HG03460 (cell line): ENCODE measurements at regions not wholly inside any gene's neighbourhood (a gene's known extent, or its start where the extent isn't known, plus 50 kb on each side); places are given as distances from the start of the nearest gene placed in this dataset.
"Not testable (repeated sequence)": the region's sequence is repeated elsewhere in the genome, so short reads cannot be mapped to it uniquely, and the experiment has no call there.

Experiments
- ATAC-seq: cut with Tn5 transposase; IDR thresholded peaks from one replicate; pipeline ENCODE4 v1.9.1; 2021; ENCODE audit not compliant: unreplicated experiment

DNA sequence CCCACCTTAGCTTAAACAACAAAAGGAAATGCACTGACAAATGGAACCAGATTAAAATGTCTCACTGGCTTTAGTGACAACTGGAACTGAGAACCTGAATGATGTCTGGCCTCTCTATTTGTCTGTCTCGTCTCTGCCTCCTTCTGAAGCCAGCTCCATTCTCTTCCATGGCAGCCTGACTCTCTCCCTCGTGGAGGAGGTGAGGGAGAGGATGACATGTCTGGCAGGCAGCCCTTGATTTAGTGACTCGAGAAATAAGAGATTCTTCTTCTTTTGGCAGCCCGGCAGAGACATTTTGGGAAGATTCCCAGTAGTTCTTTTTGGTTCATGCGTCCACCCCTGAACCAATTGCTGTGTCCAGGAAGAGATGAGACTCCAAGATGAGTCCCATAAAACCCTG, 131.7 kb downstream of the KLF5 start:
- ATAC-seq, result no peak

DNA sequence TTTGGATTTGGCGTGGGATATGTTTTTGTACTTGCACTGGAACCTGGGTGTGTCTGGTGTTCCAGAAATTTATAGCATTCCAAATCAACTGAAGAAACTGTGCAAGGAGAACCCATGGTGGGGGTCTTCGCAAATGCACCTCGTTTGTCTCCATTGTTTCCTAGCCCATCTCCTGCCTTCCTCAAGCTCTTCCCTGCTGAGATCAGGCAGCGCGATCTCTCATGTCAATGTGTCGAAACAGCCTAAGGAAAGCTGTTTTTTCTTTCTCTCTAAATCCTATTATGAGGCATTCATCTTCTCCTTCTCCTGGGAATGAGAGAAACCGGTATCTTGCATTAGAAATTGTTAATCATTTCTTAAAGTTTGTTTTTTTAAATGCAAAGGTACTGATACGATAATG, 131.0 kb downstream of the KLF5 start:
- no peak for ATAC-seq

DNA sequence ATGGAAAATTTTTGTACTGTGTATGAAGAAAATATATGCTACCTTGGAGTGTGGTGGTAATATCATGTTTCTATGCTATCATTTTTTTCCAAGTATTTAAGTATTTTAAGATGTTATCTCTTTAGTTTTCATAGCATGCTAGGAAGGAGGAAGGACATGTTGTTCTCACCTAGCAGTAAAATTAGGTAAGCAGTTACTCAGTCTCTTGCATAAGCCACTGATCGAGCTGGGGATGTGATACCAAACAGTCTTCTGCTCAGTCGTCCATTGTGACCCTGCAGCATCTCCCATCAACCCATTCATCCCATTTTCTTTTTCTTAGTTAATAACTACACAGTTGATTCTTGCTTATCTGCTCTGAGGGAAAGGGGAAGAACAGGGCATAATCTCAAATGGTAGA, 130.6 kb downstream of the KLF5 start:
- ATAC-seq, result no peak

DNA sequence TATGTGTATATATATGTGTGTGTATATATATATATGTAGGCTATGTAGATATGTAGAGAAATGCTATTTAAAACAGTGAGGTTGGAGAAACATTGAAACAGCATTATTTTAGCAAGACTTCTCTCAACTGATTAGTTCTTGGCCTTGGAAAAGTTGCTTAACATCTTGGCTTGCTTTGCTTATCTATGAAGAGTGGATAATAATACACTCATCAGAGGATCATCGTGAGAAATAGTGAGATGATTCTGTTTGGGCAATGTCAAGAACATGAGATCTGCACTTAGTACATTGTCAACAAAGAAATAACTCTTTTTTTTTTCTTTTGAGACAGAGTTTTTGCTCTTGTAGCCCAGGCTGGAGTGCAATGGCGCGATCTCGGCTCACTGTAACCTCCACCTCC, 128.3 kb downstream of the KLF5 start:
- ATAC-seq, result no peak

DNA sequence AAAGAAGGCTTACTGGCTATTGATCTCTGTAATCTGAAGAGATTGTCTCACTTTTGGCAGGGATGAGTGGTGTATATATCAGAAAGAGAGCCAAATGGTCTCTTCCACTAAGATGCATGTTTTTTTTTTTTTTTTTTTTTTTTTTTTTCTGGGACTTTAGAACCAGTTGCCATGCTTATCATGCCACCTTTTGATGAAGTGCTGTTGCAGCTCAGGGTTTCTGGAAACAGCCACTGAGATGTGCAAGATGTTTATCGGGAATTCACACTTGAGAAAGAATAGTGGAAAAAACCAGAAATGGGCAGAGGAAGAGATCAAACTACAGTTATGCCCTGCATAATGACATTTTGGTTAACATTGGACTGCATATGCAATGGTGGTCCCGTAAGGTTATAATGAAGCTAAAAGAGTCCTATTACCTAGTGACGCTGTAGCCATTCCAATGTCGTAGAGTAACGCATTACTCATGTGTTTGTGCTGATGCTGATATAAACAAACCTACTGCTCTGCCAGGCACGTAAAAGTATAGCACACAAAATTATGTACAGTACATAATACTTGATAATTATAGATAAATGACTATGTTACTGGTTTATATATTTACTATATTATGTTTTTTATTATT, 121.0 kb downstream of the KLF5 start:
- no peak for ATAC-seq

DNA sequence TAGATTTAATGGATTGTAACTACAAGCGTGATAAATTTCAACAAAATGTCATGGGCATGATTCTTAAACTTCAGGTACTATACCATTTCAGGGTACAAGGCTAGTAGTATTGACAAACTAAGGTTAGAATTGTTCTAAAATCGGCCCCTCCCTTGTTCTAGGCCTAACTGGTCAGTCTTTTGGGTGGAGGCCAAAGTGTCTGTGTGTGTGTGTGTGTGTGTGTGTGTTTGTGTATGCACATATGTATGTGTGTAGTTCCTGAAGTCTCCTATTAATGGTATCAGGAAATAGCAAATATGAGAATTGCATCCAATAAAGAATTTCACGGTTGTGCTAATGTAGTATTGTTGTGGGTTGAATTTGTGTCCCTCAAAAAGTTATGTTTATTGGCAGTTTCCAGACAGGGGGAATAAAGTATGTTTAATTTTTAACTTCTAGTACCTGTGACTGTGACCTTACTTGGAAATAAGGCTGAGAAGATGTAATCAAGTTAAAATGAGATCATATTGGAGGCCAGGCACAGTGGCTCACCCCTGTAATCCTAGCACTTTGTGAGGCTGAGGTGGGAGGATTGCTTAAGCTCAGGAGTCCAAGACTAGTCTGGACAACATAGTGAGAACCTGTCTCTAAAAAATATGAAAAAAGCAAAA, 119.2 kb downstream of the KLF5 start:
- ATAC-seq, result no peak

DNA sequence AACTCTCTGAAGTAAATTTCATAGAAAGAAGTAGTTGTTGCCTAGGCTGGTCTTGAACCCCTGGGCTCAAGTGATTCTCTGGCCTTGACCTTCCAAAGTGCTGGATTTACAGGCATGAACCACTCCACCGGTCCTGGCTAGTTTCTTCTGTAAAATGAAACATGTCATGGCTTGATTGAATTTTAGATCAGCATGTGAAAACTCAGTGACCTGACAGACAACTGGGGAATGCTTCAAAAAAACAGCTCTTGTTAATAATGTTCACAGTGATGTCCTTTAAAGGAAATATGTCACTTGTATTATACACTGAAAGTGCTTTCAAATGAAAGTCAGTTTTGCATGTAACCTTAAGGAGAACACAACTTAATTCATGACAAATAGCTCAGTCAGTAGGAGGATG, 118.2 kb downstream of the KLF5 start:
- ATAC-seq, result no peak

DNA sequence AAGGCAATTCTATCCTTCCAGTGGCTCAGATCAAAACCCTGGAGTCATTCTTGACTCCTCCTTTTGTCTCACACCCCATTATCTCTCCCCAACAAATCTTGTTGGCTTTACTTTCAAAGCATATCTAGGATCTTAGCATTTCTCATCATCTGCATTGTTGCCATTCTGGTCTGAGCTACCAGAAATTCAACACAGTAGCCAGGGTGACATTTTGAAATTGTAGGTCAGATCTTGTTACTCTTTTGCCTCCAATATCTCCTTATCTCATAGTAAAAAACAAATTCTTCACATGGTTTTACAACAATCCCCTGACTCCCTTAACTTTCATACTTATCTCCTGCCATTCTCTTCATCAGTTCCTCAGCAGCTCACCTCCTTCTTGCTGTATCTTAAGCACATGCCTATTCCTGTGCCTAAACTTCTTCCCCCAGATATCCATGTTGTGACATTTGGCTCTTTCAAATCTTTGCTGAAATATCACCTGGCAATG, 115.8 kb downstream of the KLF5 start:
- no peak for ATAC-seq

DNA sequence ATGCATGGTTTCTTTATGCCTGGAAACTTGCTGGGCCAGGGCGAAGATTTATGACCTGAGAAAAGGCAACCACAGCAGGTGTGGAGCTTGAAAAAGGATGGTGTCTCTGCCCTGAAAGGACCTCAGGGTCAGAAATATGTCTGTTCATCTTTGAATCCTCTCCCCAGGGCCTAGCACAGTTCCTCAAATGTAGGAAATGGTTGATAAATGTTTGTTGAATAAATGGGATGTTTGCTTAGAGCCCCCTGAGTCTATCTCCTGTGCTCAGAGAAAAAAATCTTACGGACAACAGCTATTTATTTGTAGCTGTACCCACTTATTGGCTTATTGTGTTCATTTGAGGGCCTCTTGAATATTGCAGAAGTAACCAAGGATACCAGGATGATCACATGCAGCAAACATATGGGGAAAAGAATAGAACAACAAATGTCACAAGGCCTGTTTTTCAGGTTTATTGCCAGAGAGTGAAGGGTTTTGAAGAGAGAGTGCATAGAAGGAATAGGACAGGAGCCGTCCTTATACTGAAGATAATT, 114.5 kb downstream of the KLF5 start:
- ATAC-seq, result no peak

DNA sequence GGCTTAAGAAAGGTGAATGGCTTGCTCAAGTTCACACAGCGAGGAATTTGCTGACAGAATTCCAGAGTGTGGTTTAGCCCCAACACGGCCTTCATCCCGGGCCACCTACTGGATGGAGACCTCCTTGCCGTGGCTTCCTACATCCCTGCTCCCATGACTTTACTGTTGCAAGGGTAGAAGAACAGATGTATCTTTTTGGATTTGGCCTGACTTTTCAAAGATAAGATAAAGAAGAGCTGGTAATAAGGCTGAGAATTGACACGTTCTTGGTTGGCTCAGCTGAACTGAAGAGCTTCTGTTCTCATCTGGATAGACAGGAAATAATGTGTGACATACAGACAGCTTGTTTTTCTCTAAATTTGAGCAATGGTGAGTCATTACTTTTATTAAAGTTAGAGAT, 113.1 kb downstream of the KLF5 start:
- ATAC-seq, result no peak

DNA sequence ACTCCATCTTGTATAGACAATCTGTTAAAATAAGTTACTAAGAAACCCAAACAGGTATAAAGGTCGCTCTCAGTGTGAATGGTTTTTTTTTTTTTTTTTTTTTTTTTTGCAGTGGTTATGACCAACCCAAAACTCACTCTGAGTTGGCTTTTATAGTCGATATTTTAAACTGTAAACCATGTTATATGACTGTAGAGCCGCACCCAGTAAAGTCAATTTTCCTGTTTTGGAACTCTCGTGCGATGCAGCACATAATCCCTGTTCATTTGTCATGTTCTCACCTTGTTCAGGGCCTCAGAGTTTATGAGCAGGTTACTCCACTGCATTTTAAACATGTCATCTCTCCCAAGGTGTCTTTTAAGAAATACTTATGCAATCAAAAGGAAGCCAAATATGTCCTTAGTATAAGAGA, 112.5 kb downstream of the KLF5 start:
- no peak for ATAC-seq

DNA sequence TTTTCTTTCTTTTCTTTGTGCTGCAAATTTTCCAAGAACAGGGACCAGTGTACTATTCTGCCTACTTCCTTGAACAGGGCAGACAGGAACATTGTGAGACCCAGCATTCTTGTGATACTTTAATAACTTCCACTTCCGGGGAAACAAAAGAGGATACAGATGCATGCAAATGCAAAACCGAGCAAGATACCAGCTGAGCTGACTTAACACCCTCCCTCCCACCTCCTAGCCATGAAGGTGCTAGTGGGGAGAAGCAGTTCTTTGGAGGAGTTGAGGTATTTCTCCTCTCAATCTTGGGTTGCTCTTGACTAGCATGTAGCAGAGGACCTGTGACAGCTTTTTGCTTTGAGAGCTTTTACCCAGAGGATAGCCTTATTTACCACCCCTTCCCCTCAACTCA, 111.2 kb downstream of the KLF5 start:
- no peak for ATAC-seq

DNA sequence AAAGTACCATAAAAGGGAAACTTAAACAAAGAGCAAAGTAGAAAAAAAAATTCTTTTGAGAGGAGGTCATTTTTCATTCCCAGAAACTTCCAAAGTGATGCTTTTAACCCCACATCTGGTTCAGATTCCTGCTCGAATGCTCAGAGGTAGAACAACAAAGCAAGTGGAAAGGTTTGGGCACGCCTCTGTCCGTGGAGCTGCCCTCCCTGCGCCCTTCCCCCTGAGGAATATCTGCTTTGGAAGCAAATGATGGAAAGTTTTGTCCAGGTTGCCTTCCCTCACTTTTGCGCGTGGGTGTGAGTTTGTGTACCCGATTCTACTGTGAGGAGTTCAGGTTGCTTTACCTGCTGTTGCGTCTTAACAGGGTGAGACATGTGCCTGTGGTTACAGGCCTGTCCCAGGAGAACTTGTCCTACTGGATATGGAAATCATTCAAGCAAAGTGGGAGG, 110.2 kb downstream of the KLF5 start:
- no peak for ATAC-seq

DNA sequence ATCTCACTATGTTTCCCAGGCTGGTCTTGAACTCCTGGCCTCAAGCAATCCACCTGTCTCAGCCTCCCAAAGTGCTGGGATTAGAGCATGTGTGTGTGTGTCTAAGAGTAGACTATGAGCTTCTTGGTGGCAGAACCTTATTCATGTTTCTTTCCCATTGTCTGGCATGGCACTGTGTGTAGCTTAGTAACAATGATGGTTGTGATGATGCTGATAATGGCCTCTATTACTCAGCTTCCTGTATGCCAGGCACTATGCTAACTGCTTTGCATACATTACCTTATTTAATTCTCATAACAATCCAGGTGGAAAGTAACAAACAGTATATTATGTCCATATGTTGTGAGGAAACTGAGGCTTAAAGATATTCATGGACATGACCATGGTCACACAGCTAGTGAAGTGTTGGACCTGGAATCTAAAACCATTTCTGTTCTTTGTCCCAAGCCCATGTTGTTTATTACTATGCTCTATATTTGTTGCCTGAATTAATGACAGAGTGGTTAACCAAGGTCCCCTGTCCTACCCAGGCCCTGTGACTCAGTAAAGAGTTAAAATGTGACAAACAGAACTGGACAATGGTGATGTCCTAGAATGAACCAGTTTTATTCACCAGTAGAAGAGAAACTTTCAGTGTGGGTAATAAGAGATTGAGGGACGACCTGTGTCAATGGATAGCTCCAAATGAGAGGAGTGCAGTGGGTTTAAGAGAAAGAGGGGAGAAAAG, 109.6 kb downstream of the KLF5 start:
- ATAC-seq, result no peak

DNA sequence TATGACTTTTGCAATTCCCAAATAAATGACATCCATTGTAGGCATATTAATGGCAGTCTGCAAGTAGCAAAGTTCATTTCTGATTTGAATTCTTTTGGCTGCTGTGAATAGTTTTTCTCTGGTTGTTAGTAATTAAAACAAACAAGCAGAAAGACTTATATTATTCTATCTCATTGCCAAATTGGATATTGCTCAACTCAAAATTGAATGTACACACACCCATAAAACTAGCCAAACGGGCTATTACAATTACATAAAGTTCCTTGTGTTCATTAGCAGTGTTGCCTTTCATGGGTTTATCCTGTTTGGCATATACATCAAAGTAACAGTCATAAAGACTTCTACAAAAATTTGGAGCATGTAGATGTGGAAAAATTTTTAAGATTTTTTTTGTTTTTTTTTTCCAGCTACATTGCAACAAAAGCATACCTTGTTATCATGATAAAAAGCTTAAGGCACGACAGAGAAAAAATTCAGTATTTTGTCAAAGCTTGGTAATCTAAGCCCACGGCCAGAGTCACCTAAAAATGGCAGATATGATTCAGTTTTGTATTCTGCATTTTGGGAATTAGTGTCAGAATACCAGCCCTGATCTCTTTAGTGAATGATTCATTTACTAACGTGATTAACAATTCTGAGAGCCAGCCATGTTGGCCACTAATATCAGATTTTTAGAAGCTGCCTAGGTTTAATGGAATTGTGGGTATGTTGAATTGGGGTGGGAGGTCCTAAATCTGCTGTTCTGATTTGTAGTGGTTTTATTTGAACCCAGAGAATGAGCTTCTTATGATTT, 108.4 kb downstream of the KLF5 start:
- no peak for ATAC-seq

DNA sequence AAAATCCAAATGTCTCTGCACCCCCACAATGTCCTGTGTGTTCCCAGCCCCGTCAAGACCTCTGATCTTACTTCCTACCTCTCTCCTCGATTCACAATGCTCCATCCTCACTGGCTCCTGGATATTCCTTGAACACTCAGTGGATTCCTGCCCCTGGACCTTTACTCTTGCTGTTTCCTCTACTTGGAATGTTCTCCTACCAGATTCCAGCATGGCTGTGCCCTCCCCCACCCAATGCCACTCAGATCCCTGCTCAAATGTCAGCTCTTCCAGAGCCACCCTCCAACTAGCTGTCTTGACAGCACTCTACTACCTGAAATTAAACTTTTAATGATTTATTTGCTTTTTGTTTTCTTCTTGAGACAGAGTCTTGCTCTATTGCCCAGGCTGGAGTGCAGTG, 107.4 kb downstream of the KLF5 start:
- no peak for ATAC-seq

DNA sequence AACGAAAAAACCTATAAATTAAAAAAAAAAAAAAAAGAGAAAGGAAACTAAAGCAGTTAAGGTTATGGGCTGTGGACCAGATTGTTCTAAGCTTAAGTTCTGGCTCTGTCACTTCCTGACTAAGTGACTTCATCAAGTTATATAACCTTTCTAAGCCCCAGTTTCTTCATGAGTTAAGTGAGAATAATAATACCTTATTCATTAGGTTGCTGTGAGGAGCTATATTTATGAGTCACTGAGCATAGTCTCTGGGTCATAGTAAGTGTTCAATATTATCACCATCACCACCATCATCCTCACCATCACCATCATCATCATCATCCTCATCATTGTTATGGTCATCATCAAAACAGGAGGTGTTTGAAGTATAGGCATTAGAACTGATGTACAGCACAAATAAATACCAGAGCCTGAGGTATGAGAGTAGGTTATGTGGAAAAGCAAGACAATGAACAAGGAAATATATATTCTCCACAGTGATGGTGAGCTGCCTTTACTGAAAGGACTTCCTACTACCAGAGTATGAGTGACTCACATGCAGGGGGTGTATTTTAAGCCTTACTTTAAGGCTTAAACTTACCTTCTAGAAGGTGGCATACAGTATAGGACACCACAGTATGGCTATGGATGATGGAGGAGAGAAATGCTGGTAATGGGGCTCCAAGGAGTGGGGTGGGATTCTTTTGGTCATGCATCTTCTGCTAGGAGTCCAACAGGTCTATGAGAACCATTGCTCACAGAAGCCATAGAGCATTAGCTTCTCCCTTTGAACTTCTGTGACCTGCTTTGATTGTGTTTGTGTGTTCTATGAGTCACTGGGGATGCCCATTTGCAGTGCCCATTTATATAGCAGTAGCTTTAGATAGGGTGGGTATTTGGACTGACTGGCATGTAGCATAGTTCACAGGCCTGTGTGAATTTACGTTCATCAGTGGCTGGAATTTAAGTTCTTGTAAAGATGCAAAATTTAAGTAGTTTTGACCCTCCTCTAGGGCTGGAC, 104.4 kb downstream of the KLF5 start:
- ATAC-seq, result no peak

DNA sequence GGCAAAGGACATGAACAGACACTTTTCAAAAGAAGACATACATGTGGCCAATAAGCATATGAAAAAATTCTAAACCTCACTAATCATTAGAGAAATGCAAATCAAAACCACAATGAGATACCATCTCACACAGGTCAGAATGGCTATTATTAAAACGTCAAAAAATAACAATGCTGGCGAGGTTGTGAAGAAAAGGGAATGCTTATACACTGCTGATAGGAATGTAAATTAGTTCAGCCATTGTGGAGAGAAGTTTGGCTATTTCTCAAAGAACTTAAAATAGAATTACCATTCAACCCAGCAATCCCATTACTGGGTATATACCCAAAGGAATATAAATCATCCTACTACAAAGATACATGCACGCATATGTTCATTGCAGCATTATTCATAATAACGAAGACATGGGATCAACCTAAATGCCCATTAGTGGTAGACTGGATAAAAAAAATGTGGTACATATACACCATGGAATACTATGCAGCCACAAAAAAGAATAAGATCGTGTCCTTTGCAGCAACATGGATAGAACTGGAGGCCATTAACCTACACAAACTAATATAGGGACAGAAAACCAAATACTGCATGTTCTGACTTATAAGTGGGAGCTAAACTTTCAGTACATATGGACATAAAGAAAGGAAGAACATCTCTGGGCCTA, 101.7 kb downstream of the KLF5 start:
- not testable (repeated sequence) for ATAC-seq

DNA sequence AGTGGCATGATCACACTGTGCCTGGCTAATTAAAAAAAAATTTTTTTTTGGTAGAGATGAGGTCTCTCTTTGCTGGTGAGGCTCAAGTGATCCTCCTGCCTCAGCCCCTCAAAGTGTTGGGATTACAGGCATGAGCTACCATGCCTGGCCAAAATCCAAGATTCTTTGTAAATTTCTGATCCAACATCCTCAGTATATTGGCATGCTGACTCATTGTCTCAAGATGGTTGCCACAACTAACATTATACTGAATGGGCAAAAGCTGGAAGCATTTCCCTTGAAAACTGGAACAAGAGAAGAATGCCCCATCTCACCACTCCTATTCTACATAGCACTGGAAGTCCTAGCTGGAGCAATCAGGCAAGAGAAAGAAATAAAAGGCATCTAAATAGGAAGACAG, 100.0 kb downstream of the KLF5 start:
- ATAC-seq, result no peak
